ENCODE measurements at regions not wholly inside any gene's neighbourhood (a gene's known extent, or its start where the extent isn't known, plus 50 kb on each side); places are given as distances from the start of the nearest gene placed in this dataset.

GRCh38 chr14:103204852-103205540 is 81.7 kb downstream of the TNFAIP2 start:
- H3K27me3 ChIP-seq: peaks cover 64% of the 10 kb centered on the region
- no peak overlapping the region for H3K27ac ChIP-seq
- H3K9me3 ChIP-seq: peaks cover 30% of the 10 kb centered on the region

GRCh38 chr14:103205541-103205906 is 82.3 kb downstream of the TNFAIP2 start:
- H3K27me3 ChIP-seq: peaks cover 69% of the 10 kb centered on the region
- no peaks in the 10 kb centered on the region for H3K4me1 ChIP-seq (ENCODE audit: control insufficient read depth in 1 of 2, insufficient read depth in 1 of 2, low read depth in 1 of 2, low read length in 1 of 2)
- H3K9me3 ChIP-seq: peaks cover 30% of the 10 kb centered on the region
- no peaks in the 10 kb centered on the region for H3K36me3 ChIP-seq
- no peak for TF ChIP-seq CTCF (IDR thresholded peaks at IDR 0.05)
- no peak overlapping the region for H3K4me3 ChIP-seq (ENCODE audit: low read depth in 1 of 2, low read length in 1 of 2)
- no peak overlapping the region for H3K27ac ChIP-seq

More at GRCh38 chr14:103204852-103205540, 81.7 kb downstream of the TNFAIP2 start:
- no peak for TF ChIP-seq CTCF (IDR thresholded peaks at IDR 0.05)
- H3K4me3 ChIP-seq (ENCODE audit: low read depth in 1 of 2, low read length in 1 of 2): no peak overlapping the region
- no peaks in the 10 kb centered on the region for H3K36me3 ChIP-seq
- H3K4me1 ChIP-seq (ENCODE audit: control insufficient read depth in 1 of 2, insufficient read depth in 1 of 2, low read depth in 1 of 2, low read length in 1 of 2): no peaks in the 10 kb centered on the region

GRCh38 chr14:103206023-103206481 is 82.8 kb downstream of the TNFAIP2 start:
- Histone ChIP-seq H3K27me3 (peaks cover 74% of the 10 kb centered on the region), H3K4me1 (ENCODE audit: control insufficient read depth in 1 of 2, insufficient read depth in 1 of 2, low read depth in 1 of 2, low read length in 1 of 2) (no peaks in the 10 kb centered on the region), H3K9me3 (peaks cover 30% of the 10 kb centered on the region), H3K36me3 (no peaks in the 10 kb centered on the region), H3K4me3 (ENCODE audit: low read depth in 1 of 2, low read length in 1 of 2) (no peak overlapping the region), H3K27ac (no peak overlapping the region)
- no peak for TF ChIP-seq CTCF (IDR thresholded peaks at IDR 0.05)

GRCh38 chr14:103206836-103207387 is 83.7 kb downstream of the TNFAIP2 start:
- Histone ChIP-seq H3K4me3 (ENCODE audit: low read depth in 1 of 2, low read length in 1 of 2) (no peak overlapping the region), H3K4me1 (ENCODE audit: control insufficient read depth in 1 of 2, insufficient read depth in 1 of 2, low read depth in 1 of 2, low read length in 1 of 2) (no peaks in the 10 kb centered on the region), H3K36me3 (no peaks in the 10 kb centered on the region), H3K9me3 (peaks cover 30% of the 10 kb centered on the region), H3K27ac (no peak overlapping the region), H3K27me3 (peaks cover 75% of the 10 kb centered on the region)
- no peak for TF ChIP-seq CTCF (IDR thresholded peaks at IDR 0.05)

- Histone ChIP-seq H3K4me1 (ENCODE audit: control insufficient read depth in 1 of 2, insufficient read depth in 1 of 2, low read depth in 1 of 2, low read length in 1 of 2) (no peaks in the 10 kb centered on the region), H3K36me3 (no peaks in the 10 kb centered on the region), H3K27ac (no peak overlapping the region), H3K4me3 (ENCODE audit: low read depth in 1 of 2, low read length in 1 of 2) (no peak overlapping the region), H3K27me3 (peaks cover 82% of the 10 kb centered on the region), H3K9me3 (peaks cover 30% of the 10 kb centered on the region)
- TF ChIP-seq CTCF (IDR thresholded peaks at IDR 0.05): no peak
Observed at GRCh38 chr14:103207388-103208072, 84.3 kb downstream of the TNFAIP2 start.
